ENCODE measurements at regions not wholly inside any gene's neighbourhood (a gene's known extent, or its start where the extent isn't known, plus 50 kb on each side); places are given as distances from the start of the nearest gene placed in this dataset.
"Not testable (repeated sequence)": the region's sequence is repeated elsewhere in the genome, so short reads cannot be mapped to it uniquely, and the experiment has no call there.

GRCh38 chr15:87533637-87534036 lies 722.9 kb downstream of the NTRK3 start:
- DNase-seq (ENCODE audit: low read depth in 3 of 3), result not testable (repeated sequence)

- no peak for DNase-seq (ENCODE audit: low read depth in 3 of 3)
These were observed 727.7 kb downstream of the NTRK3 start for GRCh38 chr15:87528873-87529272.

- DNase-seq (ENCODE audit: low read depth in 3 of 3), result no peak
These were observed 728.7 kb downstream of the NTRK3 start for GRCh38 chr15:87527875-87528274.

GRCh38 chr15:87527416-87527815 lies 729.1 kb downstream of the NTRK3 start:
- no peak for DNase-seq (ENCODE audit: low read depth in 3 of 3)

GRCh38 chr15:87523516-87523915 lies 733.0 kb downstream of the NTRK3 start:
- no peak for DNase-seq (ENCODE audit: low read depth in 3 of 3)

GRCh38 chr15:87522997-87523396 lies 733.5 kb downstream of the NTRK3 start:
- no peak for DNase-seq (ENCODE audit: low read depth in 3 of 3)

GRCh38 chr15:87518957-87519356 lies 737.6 kb downstream of the NTRK3 start:
- DNase-seq (ENCODE audit: low read depth in 3 of 3), result no peak

- DNase-seq (ENCODE audit: low read depth in 3 of 3), result no peak
These were observed 748.5 kb downstream of the NTRK3 start for GRCh38 chr15:87508086-87508485.

- DNase-seq (ENCODE audit: low read depth in 3 of 3), result no peak
These were observed 754.4 kb downstream of the NTRK3 start for GRCh38 chr15:87502173-87502572.

- no peak for DNase-seq (ENCODE audit: low read depth in 3 of 3)
These were observed 756.3 kb downstream of the NTRK3 start for GRCh38 chr15:87500240-87500639.

GRCh38 chr15:87498560-87498959 lies 758.0 kb downstream of the NTRK3 start:
- DNase-seq (ENCODE audit: low read depth in 3 of 3), result no peak

- no peak for DNase-seq (ENCODE audit: low read depth in 3 of 3)
These were observed 759.7 kb downstream of the NTRK3 start for GRCh38 chr15:87496795-87497194.

GRCh38 chr15:87496109-87496508 lies 760.4 kb downstream of the NTRK3 start:
- no peak for DNase-seq (ENCODE audit: low read depth in 3 of 3)

- no peak for DNase-seq (ENCODE audit: low read depth in 3 of 3)
These were observed 762.7 kb downstream of the NTRK3 start for GRCh38 chr15:87493803-87494202.

GRCh38 chr15:87492321-87492720 lies 764.2 kb downstream of the NTRK3 start:
- DNase-seq (ENCODE audit: low read depth in 3 of 3), result no peak

- DNase-seq (ENCODE audit: low read depth in 3 of 3), result no peak
These were observed 765.9 kb downstream of the NTRK3 start for GRCh38 chr15:87490666-87491065.

- DNase-seq (ENCODE audit: low read depth in 3 of 3), result no peak
These were observed 766.5 kb downstream of the NTRK3 start for GRCh38 chr15:87489902-87490665.

- DNase-seq (ENCODE audit: low read depth in 3 of 3), result no peak
These were observed 767.1 kb downstream of the NTRK3 start for GRCh38 chr15:87489456-87489855.

- DNase-seq (ENCODE audit: low read depth in 3 of 3), result no peak
These were observed 769.1 kb downstream of the NTRK3 start for GRCh38 chr15:87487484-87487883.

- no peak for DNase-seq (ENCODE audit: low read depth in 3 of 3)
These were observed 773.1 kb downstream of the NTRK3 start for GRCh38 chr15:87483468-87483867.

GRCh38 chr15:87481126-87481525 lies 775.4 kb downstream of the NTRK3 start:
- DNase-seq (ENCODE audit: low read depth in 3 of 3), result no peak

- DNase-seq (ENCODE audit: low read depth in 3 of 3), result no peak
These were observed 777.9 kb downstream of the NTRK3 start for GRCh38 chr15:87478687-87479072.

- DNase-seq (ENCODE audit: low read depth in 3 of 3), result no peak
These were observed 778.5 kb downstream of the NTRK3 start for GRCh38 chr15:87477737-87478686.

Measured in stimulated activated CD4-positive, alpha-beta T cell treated with anti-CD3 and anti-CD28 coated beads, TNF-alpha, amount 100 ng/mL, for 4 hours (primary cell).